ENCODE measurements at regions not wholly inside any gene's neighbourhood (a gene's known extent, or its start where the extent isn't known, plus 50 kb on each side); places are given as distances from the start of the nearest gene placed in this dataset.

DNA sequence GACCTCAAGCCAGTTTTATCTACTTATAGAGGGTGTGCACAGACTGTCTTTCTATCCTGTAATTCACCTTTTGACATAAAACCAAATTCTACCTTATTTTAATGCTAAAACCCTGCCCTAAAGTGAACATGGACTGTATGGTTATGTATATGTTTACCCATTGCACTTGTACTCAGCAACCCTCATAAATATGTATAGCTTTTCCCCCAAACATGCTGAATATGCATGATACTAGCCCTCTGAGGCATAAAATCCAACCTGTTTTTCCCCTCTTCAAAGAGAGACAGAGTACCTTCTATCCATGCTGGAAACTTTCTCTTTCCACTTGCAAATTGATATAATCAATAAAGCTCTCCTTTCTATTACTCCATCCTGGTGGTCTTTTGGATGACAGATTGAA is 267.9 kb upstream of the BMP2 start:
- TF ChIP-seq EZH2 (IDR thresholded peaks at IDR 0.05) (no peak), POLR2AphosphoS5 (IDR thresholded peaks at IDR 0.05; ENCODE audit: borderline replicate concordance, low read depth, low read length) (no peak), FOXP2 (optimal IDR thresholded peaks at IDR 0.05; ENCODE audit: control extremely low read depth, extremely low read length, insufficient read depth) (no peak)
